ENCODE measurements at regions not wholly inside any gene's neighbourhood (a gene's known extent, or its start where the extent isn't known, plus 50 kb on each side); places are given as distances from the start of the nearest gene placed in this dataset.
"Not testable (repeated sequence)": the region's sequence is repeated elsewhere in the genome, so short reads cannot be mapped to it uniquely, and the experiment has no call there.

DNA sequence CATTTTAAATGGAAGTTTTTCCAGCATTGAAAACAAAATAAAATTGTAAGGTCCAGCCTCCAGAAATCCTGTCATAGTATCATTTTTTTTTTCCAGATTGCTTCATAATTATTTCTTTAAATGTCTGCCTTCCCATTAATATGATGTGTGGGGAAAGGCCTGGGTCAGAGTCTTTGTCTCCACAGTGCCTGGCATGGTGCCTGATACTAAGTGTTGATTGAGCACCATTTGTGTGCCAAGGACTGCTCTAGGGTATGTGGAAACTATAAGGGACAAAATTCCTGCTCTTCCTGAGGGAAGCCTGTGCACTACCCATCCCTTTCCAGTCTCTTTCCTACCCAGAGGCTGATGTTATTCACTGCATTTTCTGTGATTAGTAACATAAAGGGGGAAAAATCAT, 53.1 kb upstream of the BEND4 start:
- no peak for DNase-seq (ENCODE audit: low read depth)

DNA sequence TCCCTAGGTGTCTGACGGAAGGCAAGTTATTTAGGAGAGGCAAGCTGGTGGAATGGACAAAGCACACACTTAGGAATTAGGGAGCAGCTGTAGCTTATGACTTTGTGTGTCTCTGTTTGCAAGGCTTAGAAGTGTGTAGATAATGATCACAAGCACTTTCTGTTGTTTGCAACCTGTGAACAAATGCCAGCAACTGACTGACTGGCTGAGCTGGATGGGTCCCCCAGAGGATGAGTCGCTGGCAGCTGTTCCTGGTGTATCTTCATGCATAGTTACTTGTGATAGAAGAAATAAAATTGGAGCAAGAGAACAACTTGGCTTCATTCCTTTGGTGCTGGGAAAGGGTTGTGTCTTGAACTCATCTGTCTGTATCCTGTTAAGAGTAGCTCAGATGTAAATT, 64.2 kb upstream of the BEND4 start:
- no peak for DNase-seq (ENCODE audit: low read depth)

- no peak for DNase-seq (ENCODE audit: low read depth)
These were observed 72.8 kb upstream of the BEND4 start for GRCh38 chr4:42225286-42225685.

DNA sequence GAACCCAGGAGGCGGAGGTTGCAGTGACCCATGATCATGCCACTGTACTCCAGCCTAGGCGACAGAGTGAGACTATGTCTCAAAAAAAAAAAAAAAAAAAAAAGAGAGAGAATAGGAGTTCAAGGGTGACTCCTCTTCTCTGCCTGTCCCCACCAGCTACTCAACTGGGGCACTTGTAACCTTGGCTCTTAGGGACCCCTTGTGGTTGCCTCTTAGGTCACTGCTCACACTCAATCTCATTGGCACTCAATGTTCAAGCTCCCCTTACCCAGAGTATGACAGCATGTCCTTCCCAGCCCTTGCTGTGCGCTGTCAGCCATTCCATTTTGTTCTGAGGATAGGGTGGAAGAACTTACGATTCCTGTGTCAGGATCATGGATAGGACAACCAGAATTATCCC, 82.4 kb upstream of the BEND4 start:
- DNase-seq (ENCODE audit: low read depth): no peak

DNA sequence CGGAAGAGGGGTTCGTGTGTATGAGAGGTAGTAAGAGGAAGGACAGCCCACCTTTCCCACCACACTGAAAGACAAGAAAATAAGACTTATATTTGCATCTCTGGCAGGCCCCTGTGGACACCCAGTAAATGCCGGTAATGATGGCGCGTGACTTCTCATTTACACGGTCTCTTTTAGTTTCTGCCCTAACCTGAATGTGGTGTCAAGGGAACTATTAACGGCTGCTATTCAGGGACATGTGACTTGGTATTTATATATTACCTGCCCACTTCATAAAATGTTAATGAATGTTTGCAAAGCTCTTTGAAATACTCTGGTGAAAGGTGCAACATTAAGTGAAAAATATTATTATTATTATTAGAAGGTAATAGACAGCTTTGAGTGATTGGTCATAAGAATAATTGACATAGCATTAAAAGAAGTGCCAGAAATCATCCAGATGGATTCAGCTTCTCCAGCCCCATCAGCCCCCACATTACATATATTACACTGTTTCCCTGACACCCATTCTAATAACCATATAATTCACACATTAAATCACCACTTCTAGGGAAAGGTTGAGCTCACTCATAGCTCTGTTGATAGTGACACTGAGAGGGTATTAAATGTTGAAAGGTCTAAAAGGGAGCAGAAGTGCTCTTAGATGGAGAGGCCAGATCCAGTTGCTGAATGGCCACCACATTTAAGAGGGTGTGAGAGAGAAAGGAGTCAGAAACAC, 83.0 kb upstream of the BEND4 start:
- no peak for DNase-seq (ENCODE audit: low read depth)

GRCh38 chr4:42237010-42237409, 84.6 kb upstream of the BEND4 start:
- no peak for DNase-seq (ENCODE audit: low read depth)

DNA sequence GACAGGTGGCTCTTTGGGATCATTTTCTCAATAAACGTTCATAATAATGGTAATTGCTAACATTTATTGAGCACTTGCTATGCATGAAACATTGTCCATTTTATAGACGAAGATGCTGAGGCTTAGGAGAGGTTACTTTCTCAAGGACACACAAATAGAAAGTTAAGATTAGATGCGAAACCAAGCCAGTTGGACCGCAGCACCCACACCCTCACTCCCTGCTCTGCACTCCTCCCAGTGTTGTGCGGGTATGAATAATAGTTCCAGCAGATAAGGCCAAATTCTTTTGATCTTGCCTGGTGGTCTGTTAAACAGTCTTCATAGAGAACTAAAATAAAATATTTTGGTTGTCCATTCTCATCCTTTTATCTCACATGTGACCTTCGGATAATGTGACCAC, 85.0 kb upstream of the BEND4 start:
- no peak for DNase-seq (ENCODE audit: low read depth)

DNA sequence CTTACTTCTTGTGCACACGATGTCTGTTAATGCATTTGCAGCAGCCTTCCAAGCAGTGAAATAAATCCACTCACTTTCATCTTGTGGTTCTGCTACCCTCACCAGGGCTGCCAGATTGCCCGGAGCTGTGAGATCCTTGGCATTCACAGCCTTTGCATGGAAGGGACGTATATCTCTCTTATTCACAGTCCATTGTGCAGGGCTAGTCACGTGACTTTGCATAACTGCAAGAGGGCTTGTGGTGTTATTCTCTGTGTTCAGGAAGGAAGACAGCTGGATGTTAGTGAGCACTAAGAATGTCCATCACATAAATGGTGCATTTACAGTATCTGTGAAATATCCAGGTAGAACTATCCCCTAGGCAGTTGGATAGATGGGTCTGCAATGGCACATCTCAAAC, 96.5 kb upstream of the BEND4 start:
- DNase-seq (ENCODE audit: low read depth): peak; percentile 7

- DNase-seq (ENCODE audit: low read depth): no peak
These were observed 99.9 kb upstream of the BEND4 start for GRCh38 chr4:42252315-42252714.

- DNase-seq (ENCODE audit: low read depth): not testable (repeated sequence)
These were observed 105.2 kb upstream of the BEND4 start for GRCh38 chr4:42257645-42258044.

- peak; percentile 15 for DNase-seq (ENCODE audit: low read depth)
These were observed 110.4 kb upstream of the BEND4 start for GRCh38 chr4:42262701-42263490.

DNA sequence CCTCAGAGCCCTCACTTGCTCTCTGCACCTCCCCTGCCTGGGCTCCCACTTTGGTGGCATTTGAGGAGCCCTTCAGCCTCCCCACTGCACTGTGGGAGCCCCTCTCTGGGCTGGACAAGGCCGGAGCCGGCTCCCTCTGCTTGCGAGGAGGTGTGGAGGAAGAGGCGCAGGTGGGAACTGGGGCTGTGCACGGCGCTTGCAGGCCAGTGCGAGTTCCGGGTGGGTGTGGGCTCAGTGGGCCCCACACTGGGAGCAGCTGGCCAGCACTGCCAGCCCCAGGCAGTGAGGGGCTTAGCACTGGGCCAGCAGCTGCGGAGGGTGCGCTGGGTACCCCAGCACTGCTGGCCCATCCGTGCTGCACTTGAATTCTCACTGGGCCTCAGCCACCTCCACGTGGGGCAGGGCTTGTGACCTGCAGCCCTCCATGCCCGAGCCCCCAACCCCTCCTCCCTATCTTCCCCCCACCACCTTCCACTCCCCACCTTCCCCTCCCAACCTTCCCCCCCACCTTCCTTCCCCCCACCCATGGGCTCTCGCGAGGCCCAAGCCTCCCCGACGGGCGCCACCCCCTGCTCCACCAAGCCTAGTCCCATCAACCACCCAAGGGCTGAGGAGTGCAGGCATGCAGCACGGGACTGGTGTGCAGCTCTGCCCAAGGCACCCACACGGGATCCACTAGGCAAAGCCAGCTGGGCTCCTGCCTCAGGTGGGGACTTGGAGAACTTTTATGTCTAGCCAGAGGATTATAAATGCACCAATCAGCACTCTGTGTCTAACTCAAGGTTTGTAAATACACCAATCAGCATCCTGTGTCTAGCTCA, 113.5 kb upstream of the BEND4 start:
- no peak for DNase-seq (ENCODE audit: low read depth)

GRCh38 chr4:42267724-42268123, 115.3 kb upstream of the BEND4 start:
- DNase-seq (ENCODE audit: low read depth): no peak

- no peak for DNase-seq (ENCODE audit: low read depth)
These were observed 116.4 kb upstream of the BEND4 start for GRCh38 chr4:42268824-42269223.

GRCh38 chr4:42271096-42271495, 118.6 kb upstream of the BEND4 start:
- no peak for DNase-seq (ENCODE audit: low read depth)

DNA sequence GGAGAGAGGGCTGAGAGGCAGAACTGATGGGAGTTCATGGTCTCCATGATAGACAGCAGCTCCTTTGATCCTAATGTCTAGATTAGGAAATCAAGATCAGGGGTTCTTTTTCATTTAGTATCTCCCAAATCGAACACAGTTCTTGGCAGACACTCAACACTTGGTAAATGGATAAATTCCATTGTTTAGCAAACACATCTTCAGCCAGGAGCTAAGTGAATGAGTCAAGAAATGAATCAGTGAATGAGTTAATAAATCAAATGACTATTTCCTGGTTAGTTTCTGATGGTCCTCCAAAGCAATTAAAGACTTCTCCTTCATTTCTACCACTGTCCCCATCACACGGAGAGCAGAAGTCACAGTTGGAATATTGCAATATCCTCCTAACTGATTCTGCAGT, 120.0 kb upstream of the SHISA3 start:
- peak; percentile 36 for DNase-seq (ENCODE audit: low read depth)

DNA sequence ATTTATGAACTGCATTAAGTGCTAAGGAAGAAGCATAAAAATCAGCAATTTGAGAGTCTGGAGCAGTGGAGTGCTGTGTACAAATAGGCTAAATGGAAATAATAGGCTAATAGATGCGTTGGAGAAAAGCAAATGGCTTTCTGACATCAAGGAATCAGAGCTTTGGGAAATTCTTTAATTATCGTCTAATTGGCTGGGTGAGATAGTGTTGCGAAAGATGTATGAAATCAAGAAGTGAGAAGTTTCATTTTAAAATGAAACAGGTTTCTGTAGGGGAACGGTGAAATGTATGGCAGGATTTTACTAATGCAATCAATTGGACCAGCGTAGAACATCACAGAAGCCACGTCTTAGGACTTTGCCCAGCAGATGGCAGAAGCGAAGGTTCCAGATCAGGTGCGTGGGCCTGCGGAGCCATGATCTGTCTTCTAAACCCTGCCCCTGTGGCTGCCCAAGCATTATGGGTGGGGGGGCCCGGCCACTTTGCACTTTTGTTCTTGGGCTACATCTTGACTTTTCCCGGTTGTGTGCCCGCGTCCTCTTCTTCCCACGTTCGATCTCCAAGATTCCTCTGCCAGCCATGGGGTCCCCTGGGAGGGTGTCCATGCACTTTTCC, 118.5 kb upstream of the SHISA3 start:
- DNase-seq (ENCODE audit: low read depth): no peak

- DNase-seq (ENCODE audit: low read depth): peak; percentile 40
These were observed 116.8 kb upstream of the SHISA3 start for GRCh38 chr4:42280327-42281095.

GRCh38 chr4:42281324-42282020, 115.8 kb upstream of the SHISA3 start:
- DNase-seq (ENCODE audit: low read depth): peak; percentile 86

GRCh38 chr4:42282081-42282901, 115.0 kb upstream of the SHISA3 start:
- DNase-seq (ENCODE audit: low read depth): peak; percentile 82

All from M059J (cell line).